Stimulated activated CD4-positive, alpha-beta T cell treated with anti-CD3 and anti-CD28 coated beads, TNF-alpha, amount 100 ng/mL, for 1 hour (primary cell): ENCODE measurements at regions not wholly inside any gene's neighbourhood (a gene's known extent, or its start where the extent isn't known, plus 50 kb on each side); places are given as distances from the start of the nearest gene placed in this dataset.

Source experiments
- DNase-seq, 3 donors: peaks; one replicate each; pipeline ENCODE4 v3.0.0-alpha.2; 2020; ENCODE audit warnings: low read depth in 3 of 3, low spot score in 1 of 3

DNA sequence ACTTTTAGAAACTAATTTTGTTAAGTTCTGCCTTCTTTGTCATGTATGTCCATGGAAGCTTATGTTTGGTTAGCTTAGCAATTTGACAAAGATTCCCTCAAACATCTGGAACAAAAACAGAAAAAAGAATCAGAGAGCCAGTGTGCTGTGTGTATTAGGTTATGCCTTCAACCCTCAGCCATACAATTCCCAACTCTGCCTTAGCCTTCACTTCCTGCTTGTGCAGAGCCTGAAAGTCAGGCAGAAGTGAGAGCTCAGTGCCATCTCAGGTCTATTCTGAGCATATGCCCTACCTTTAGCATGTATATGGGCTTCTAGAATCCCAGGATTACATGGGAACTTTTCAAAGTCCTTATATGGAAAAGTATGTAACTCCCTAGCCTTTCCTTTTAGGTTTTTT, 58.2 kb upstream of the STOX2 start:
- no peak for DNase-seq

DNA sequence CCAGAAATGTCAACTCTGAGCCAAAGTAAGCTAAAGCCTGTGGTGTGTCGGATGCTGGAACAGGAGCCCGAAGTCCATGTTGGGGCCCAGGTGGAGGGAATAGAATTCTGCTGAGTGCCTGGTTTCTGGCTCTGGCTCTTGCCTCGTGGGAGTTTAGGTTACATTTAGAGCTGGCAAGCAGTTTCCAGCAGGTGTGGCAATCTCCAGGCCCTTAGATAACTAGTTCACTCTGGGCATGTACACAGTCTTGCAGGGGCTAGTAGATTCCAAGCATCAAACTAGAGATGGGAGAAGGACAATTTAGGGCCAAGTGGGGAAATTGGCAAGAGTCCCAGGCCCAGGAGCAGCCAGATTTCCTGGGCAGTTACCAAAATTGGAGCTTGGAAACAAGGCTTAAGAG, 56.3 kb upstream of the STOX2 start:
- DNase-seq = no peak

DNA sequence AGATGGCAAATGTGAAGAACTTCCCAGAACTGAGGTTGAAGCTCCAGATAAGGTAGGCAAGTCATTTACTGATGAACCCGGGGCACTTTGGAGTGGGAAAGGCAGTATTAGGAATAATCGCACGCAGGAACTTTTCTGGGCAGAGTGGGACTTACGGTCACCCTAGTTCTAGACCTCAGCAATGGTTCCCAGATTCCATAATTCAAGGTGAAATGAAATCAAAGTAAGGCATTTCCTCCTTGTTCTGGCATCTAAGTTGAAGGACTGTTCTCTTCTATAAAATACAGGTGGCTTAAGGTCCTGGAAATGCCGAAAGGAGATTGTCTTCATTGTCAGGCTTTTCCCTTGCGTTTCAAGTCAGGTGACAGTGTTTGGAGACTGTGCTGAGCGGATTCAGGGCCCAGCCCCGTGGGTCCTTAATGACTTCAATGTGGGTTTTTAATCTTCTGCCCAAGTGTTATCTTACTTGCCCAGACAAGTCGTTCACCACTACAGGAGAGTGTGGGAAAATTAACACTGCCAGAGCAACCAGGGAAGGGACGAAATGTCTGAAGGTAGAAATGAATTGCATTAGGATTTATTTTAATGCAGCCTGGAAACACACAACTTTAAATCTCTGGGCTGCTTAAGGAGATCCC, 52.1 kb upstream of the STOX2 start:
- no peak for DNase-seq

DNA sequence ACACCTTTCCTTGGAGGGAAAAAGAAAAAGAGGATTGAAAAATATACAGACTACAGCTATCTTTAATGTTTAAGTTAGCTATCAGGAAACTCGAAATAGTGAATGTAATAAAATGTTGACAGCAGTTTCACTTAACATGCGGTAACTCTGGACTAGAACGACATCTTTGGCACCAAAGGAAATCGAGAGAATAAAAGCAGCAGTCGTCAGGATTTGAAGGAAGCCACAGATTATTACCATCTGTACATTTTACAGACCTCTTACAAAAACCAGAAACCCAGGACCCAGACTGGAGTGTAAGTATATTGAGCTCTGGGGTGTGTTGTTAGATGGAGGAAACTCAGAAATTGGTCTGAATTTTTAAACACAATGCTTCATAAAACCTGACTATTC, 51.6 kb upstream of the STOX2 start:
- no peak for DNase-seq
